ENCODE measurements at regions not wholly inside any gene's neighbourhood (a gene's known extent, or its start where the extent isn't known, plus 50 kb on each side); places are given as distances from the start of the nearest gene placed in this dataset.

- no peak for TF ChIP-seq SMC3 (IDR thresholded peaks at IDR 0.05; ENCODE audit: low read length)
- no peak for TF ChIP-seq SRF (IDR thresholded peaks at IDR 0.05; ENCODE audit: low read depth, low read length)
Observed at GRCh38 chr1:109818988-109819764, 55.5 kb upstream of the EPS8L3 start.
